ENCODE measurements at regions not wholly inside any gene's neighbourhood (a gene's known extent, or its start where the extent isn't known, plus 50 kb on each side); places are given as distances from the start of the nearest gene placed in this dataset.
"Not testable (repeated sequence)": the region's sequence is repeated elsewhere in the genome, so short reads cannot be mapped to it uniquely, and the experiment has no call there.

DNA sequence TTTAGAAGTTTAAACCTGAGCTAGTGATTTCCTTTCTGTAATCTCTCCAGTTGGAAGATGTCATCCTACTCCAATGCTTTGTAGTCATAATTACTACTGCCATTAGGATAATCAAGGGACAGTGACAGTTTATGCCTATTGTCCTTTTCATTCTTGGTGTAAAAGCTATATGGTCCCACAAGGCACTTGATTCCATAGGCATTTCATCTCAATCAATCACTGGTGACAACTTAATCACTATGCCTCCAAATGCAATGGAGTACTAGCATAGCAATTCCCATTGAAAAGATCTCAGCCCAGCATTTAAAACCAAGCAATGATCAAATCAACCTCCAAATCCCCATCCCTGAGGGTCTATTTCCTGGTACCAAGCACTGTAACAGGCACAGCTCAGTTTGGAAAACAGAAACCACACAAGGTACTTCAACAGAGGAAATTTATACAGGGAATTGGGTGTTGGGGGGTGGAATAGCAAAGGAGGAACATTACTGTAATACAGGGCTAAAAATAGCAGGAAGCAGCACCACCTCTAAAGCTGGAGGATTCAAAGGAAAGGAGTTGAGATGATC, 51.0 kb downstream of the FHIP2A start:
- Histone ChIP-seq H3K36me3 (ENCODE audit: insufficient read depth, low read depth, low read length) (no peaks in the 10 kb centered on the region), H3K9ac (ENCODE audit: low read depth, low read length) (no peak overlapping the region), H3K4me3 (ENCODE audit: low read length) (no peak overlapping the region), H3K27me3 (ENCODE audit: insufficient read depth, low read length) (no peaks in the 10 kb centered on the region), H3K4me1 (ENCODE audit: insufficient read depth, low read length) (no peaks in the 10 kb centered on the region), H3K9me3 (ENCODE audit: insufficient read depth, low read depth, low read length) (no peaks in the 10 kb centered on the region), H3K27ac (ENCODE audit: low read length) (no peak overlapping the region)

GRCh38 chr10:114874827-114875411, 53.3 kb downstream of the FHIP2A start:
- Histone ChIP-seq H3K27ac (ENCODE audit: low read length) (no peak overlapping the region), H3K27me3 (ENCODE audit: insufficient read depth, low read length) (no peaks in the 10 kb centered on the region), H3K4me3 (ENCODE audit: low read length) (no peak overlapping the region), H3K36me3 (ENCODE audit: insufficient read depth, low read depth, low read length) (no peaks in the 10 kb centered on the region), H3K9ac (ENCODE audit: low read depth, low read length) (no peak overlapping the region), H3K9me3 (ENCODE audit: insufficient read depth, low read depth, low read length) (no peaks in the 10 kb centered on the region), H3K4me1 (ENCODE audit: insufficient read depth, low read length) (peaks cover 1% of the 10 kb centered on the region; the same call in 1 of the 2 replicates)

GRCh38 chr10:114875590-114876081, 54.1 kb downstream of the FHIP2A start:
- not testable (repeated sequence) for H3K36me3 ChIP-seq (ENCODE audit: insufficient read depth, low read depth, low read length); H3K9me3 ChIP-seq (ENCODE audit: insufficient read depth, low read depth, low read length); H3K27me3 ChIP-seq (ENCODE audit: insufficient read depth, low read length); H3K27ac ChIP-seq (ENCODE audit: low read length); H3K9ac ChIP-seq (ENCODE audit: low read depth, low read length); H3K4me3 ChIP-seq (ENCODE audit: low read length); H3K4me1 ChIP-seq (ENCODE audit: insufficient read depth, low read length)

GRCh38 chr10:114876169-114876568, 54.6 kb downstream of the FHIP2A start:
- Histone ChIP-seq H3K27ac (ENCODE audit: low read length) (no peak overlapping the region), H3K9ac (ENCODE audit: low read depth, low read length) (no peak overlapping the region), H3K27me3 (ENCODE audit: insufficient read depth, low read length) (no peaks in the 10 kb centered on the region), H3K9me3 (ENCODE audit: insufficient read depth, low read depth, low read length) (no peaks in the 10 kb centered on the region), H3K4me3 (ENCODE audit: low read length) (no peak overlapping the region), H3K4me1 (ENCODE audit: insufficient read depth, low read length) (peaks cover 13% of the 10 kb centered on the region; the same call in 1 of the 2 replicates), H3K36me3 (ENCODE audit: insufficient read depth, low read depth, low read length) (no peaks in the 10 kb centered on the region)

DNA sequence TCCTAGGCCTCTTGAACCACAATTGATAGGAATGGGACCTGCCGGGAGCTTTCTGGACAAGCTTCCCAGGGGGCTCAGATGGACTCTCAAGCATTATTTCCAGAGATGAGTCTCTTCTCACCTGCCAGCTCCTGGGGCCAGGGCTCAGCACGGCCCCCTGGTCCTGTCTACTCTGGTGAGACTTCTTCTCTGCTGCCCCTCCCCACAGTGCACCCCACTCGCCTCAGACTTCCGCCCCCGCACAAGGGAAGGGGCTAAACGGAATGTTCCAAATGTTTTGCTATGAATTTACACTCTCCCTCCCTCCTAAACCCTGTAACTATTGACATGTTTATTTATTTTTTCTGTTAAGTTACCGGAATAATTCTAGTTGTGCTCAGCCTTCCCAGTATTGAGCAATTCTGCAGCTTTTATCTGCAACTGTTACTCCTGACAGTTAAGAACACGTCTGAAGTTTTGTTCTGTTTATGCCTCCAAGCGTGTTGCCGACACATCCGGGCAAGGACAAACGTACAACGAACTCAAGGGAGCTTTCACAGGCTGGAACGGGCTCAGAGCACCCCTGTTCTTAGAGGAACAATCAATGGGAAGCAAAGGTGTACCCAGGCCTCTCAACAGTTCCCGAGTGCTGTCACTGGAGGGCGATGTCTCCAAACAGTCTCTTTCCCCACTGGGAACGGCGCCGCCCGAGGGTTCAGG, 55.2 kb downstream of the FHIP2A start:
- H3K4me1 ChIP-seq (ENCODE audit: insufficient read depth, low read length) = peaks cover 19% of the 10 kb centered on the region; the same call in 1 of the 2 replicates
- no peak overlapping the region for H3K4me3 ChIP-seq (ENCODE audit: low read length)
- no peaks in the 10 kb centered on the region for H3K27me3 ChIP-seq (ENCODE audit: insufficient read depth, low read length)
- no peak overlapping the region for H3K27ac ChIP-seq (ENCODE audit: low read length)
- H3K36me3 ChIP-seq (ENCODE audit: insufficient read depth, low read depth, low read length) = no peaks in the 10 kb centered on the region
- H3K9me3 ChIP-seq (ENCODE audit: insufficient read depth, low read depth, low read length) = no peaks in the 10 kb centered on the region
- no peak overlapping the region for H3K9ac ChIP-seq (ENCODE audit: low read depth, low read length)

DNA sequence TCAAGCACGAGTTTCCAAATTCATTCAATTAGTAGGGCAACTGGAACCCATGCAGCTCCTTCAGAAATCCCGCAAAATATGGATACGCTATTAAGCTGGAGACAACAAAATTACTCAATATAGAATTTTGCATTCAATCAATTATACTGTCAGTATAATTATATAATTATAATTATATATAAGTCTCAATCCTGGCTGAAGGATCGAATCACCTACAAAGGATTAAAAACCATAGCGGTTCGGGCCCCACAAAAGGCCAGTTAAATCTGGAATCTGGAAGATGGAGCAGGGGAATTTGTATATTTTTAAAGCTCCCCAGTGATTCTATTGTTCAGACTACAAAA, 55.7 kb downstream of the FHIP2A start:
- no peak overlapping the region for H3K4me3 ChIP-seq (ENCODE audit: low read length)
- no peaks in the 10 kb centered on the region for H3K27me3 ChIP-seq (ENCODE audit: insufficient read depth, low read length)
- H3K9ac ChIP-seq (ENCODE audit: low read depth, low read length) = no peak overlapping the region
- peaks cover 24% of the 10 kb centered on the region; the same call in 1 of the 2 replicates for H3K4me1 ChIP-seq (ENCODE audit: insufficient read depth, low read length)
- no peak overlapping the region for H3K27ac ChIP-seq (ENCODE audit: low read length)
- no peaks in the 10 kb centered on the region for H3K9me3 ChIP-seq (ENCODE audit: insufficient read depth, low read depth, low read length)
- no peaks in the 10 kb centered on the region for H3K36me3 ChIP-seq (ENCODE audit: insufficient read depth, low read depth, low read length)

- H3K9me3 ChIP-seq (ENCODE audit: insufficient read depth, low read depth, low read length) = no peaks in the 10 kb centered on the region
- H3K4me3 ChIP-seq (ENCODE audit: low read length) = no peak overlapping the region
- H3K4me1 ChIP-seq (ENCODE audit: insufficient read depth, low read length) = peaks cover 24% of the 10 kb centered on the region; the same call in 1 of the 2 replicates
- no peaks in the 10 kb centered on the region for H3K36me3 ChIP-seq (ENCODE audit: insufficient read depth, low read depth, low read length)
- H3K27ac ChIP-seq (ENCODE audit: low read length) = no peak overlapping the region
- H3K27me3 ChIP-seq (ENCODE audit: insufficient read depth, low read length) = no peaks in the 10 kb centered on the region
- H3K9ac ChIP-seq (ENCODE audit: low read depth, low read length) = no peak overlapping the region
Measured at GRCh38 chr10:114879093-114879492, 57.5 kb downstream of the FHIP2A start.

- H3K9ac ChIP-seq (ENCODE audit: low read depth, low read length) = no peak overlapping the region
- H3K4me3 ChIP-seq (ENCODE audit: low read length) = no peak overlapping the region
- no peaks in the 10 kb centered on the region for H3K36me3 ChIP-seq (ENCODE audit: insufficient read depth, low read depth, low read length)
- no peaks in the 10 kb centered on the region for H3K27me3 ChIP-seq (ENCODE audit: insufficient read depth, low read length)
- H3K4me1 ChIP-seq (ENCODE audit: insufficient read depth, low read length) = peaks cover 24% of the 10 kb centered on the region; the same call in 1 of the 2 replicates
- no peaks in the 10 kb centered on the region for H3K9me3 ChIP-seq (ENCODE audit: insufficient read depth, low read depth, low read length)
- no peak overlapping the region for H3K27ac ChIP-seq (ENCODE audit: low read length)
Measured at GRCh38 chr10:114879541-114880158, 58.1 kb downstream of the FHIP2A start.

GRCh38 chr10:114881417-114881816, 56.6 kb upstream of the TRUB1 start:
- Histone ChIP-seq H3K36me3 (ENCODE audit: insufficient read depth, low read depth, low read length) (no peaks in the 10 kb centered on the region), H3K4me3 (ENCODE audit: low read length) (peak overlapping the region; percentile 30; the same call in 1 of the 2 replicates), H3K9me3 (ENCODE audit: insufficient read depth, low read depth, low read length) (no peaks in the 10 kb centered on the region), H3K4me1 (ENCODE audit: insufficient read depth, low read length) (peaks cover 24% of the 10 kb centered on the region; the same call in 1 of the 2 replicates), H3K9ac (ENCODE audit: low read depth, low read length) (no peak overlapping the region), H3K27me3 (ENCODE audit: insufficient read depth, low read length) (no peaks in the 10 kb centered on the region), H3K27ac (ENCODE audit: low read length) (no peak overlapping the region)

GRCh38 chr10:114881901-114882300, 56.1 kb upstream of the TRUB1 start:
- Histone ChIP-seq H3K9me3 (ENCODE audit: insufficient read depth, low read depth, low read length) (no peaks in the 10 kb centered on the region), H3K36me3 (ENCODE audit: insufficient read depth, low read depth, low read length) (no peaks in the 10 kb centered on the region), H3K9ac (ENCODE audit: low read depth, low read length) (no peak overlapping the region), H3K27ac (ENCODE audit: low read length) (no peak overlapping the region), H3K27me3 (ENCODE audit: insufficient read depth, low read length) (no peaks in the 10 kb centered on the region), H3K4me3 (ENCODE audit: low read length) (peak overlapping the region; percentile 30; the same call in 1 of the 2 replicates), H3K4me1 (ENCODE audit: insufficient read depth, low read length) (peaks cover 24% of the 10 kb centered on the region; the same call in 1 of the 2 replicates)

- no peak overlapping the region for H3K4me3 ChIP-seq (ENCODE audit: low read length)
- peaks cover 18% of the 10 kb centered on the region; the same call in 1 of the 2 replicates for H3K4me1 ChIP-seq (ENCODE audit: insufficient read depth, low read length)
- H3K36me3 ChIP-seq (ENCODE audit: insufficient read depth, low read depth, low read length) = no peaks in the 10 kb centered on the region
- no peak overlapping the region for H3K9ac ChIP-seq (ENCODE audit: low read depth, low read length)
- no peak overlapping the region for H3K27ac ChIP-seq (ENCODE audit: low read length)
- no peaks in the 10 kb centered on the region for H3K27me3 ChIP-seq (ENCODE audit: insufficient read depth, low read length)
- H3K9me3 ChIP-seq (ENCODE audit: insufficient read depth, low read depth, low read length) = no peaks in the 10 kb centered on the region
Measured at GRCh38 chr10:114885443-114885842, 52.6 kb upstream of the TRUB1 start.

Data from iPS-20b (cell line).